ENCODE measurements at regions not wholly inside any gene's neighbourhood (a gene's known extent, or its start where the extent isn't known, plus 50 kb on each side); places are given as distances from the start of the nearest gene placed in this dataset.

- no peak for TF ChIP-seq EZH2 (IDR thresholded peaks at IDR 0.05)
- TF ChIP-seq POLR2AphosphoS5 (IDR thresholded peaks at IDR 0.05; ENCODE audit: borderline replicate concordance, low read depth, low read length) = no peak
Observed at GRCh38 chr3:82416349-82416748, 654.9 kb upstream of the GBE1 start.

All from SK-N-MC (cell line).